ENCODE measurements at regions not wholly inside any gene's neighbourhood (a gene's known extent, or its start where the extent isn't known, plus 50 kb on each side); places are given as distances from the start of the nearest gene placed in this dataset.

GRCh38 chr17:54518706-54519105, 381.9 kb upstream of the TOM1L1 start (continued):
- TF ChIP-seq RAD21 (IDR thresholded peaks at IDR 0.05) (no peak), FOXA2 (IDR thresholded peaks at IDR 0.05) (no peak), HNF4G (IDR thresholded peaks at IDR 0.05) (no peak), SP1 (IDR thresholded peaks at IDR 0.05) (no peak), NR2F2 (IDR thresholded peaks at IDR 0.05) (no peak), TAF1 (conservative IDR thresholded peaks at IDR 0.05) (no peak), FOXA1 (IDR thresholded peaks at IDR 0.05) (no peak), YY1 (IDR thresholded peaks at IDR 0.05) (no peak)

GRCh38 chr17:54521137-54521536, 379.5 kb upstream of the TOM1L1 start:
- TF ChIP-seq REST (IDR thresholded peaks at IDR 0.05) (no peak), EGR1 (IDR thresholded peaks at IDR 0.05; ENCODE audit: low read depth in 2 of 2) (no peak), JUND (IDR thresholded peaks at IDR 0.05) (no peak), HNF4A (conservative IDR thresholded peaks at IDR 0.05) (no peak), FOXA1 (IDR thresholded peaks at IDR 0.05) (no peak), TAF1 (conservative IDR thresholded peaks at IDR 0.05) (no peak), CTCF (IDR thresholded peaks at IDR 0.05; ENCODE audit: low read depth, low read length, missing input control) (no peak), FOXA2 (IDR thresholded peaks at IDR 0.05) (no peak), RXRA (IDR thresholded peaks at IDR 0.05) (no peak)
- Histone ChIP-seq H3K27me3 (ENCODE audit: control insufficient read depth in 4 of 4, insufficient read depth in 4 of 4, low read length in 3 of 4) (no peaks in the 10 kb centered on the region), H3K9me3 (ENCODE audit: control insufficient read depth in 4 of 4, low read length in 3 of 4) (no peaks in the 10 kb centered on the region), H3K4me3 (ENCODE audit: low read depth in 1 of 3, low read length in 3 of 3) (no peak overlapping the region), H3K4me1 (ENCODE audit: control insufficient read depth in 4 of 4, insufficient read depth in 4 of 4, low read length in 3 of 4) (peaks cover 0 to 9% (median 1%) of the 10 kb centered on the region in 4 donors), H3K36me3 (ENCODE audit: control insufficient read depth in 4 of 4, insufficient read depth in 3 of 4, low read depth in 1 of 4, low read length in 3 of 4) (no peaks in the 10 kb centered on the region), H3K9ac (ENCODE audit: low read depth in 1 of 2, low read length in 2 of 2) (no peak overlapping the region), H3K27ac (ENCODE audit: low read depth in 1 of 2, low read length in 2 of 2) (no peak overlapping the region)
- no peak for DNase-seq (ENCODE audit: low spot score)
- WGBS: 36% methylated on average over 4 of the region's 4 CpGs

DNA sequence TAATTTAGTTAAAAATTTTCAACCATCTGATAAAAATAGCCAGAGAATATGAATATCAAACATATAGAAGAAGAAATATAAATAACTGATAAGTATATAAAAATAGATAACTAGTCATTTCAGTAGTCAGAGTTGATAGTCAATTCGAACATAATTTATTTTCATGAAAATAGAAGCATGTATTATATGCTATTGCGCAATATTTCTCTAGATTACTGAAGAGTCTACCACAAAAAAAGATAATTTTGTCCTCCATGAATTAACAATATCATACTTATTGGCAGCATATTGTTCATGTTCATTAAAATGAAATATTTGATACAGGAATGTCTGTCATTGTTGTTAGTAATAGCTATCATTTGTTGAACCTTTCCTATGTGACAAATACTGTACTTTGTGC, 376.2 kb upstream of the TOM1L1 start:
- 82% methylated on average over 2 of the region's 2 CpGs for WGBS
- H3K27ac ChIP-seq (ENCODE audit: low read depth in 1 of 2, low read length in 2 of 2): no peak overlapping the region
- TF ChIP-seq HNF4G (IDR thresholded peaks at IDR 0.05) (no peak), SP1 (IDR thresholded peaks at IDR 0.05) (no peak), GABPA (IDR thresholded peaks at IDR 0.05 in 1 of 2, conservative IDR thresholded peaks at IDR 0.05 in 1 of 2) (no peak), FOXA1 (IDR thresholded peaks at IDR 0.05) (no peak), JUND (IDR thresholded peaks at IDR 0.05) (no peak), EGR1 (IDR thresholded peaks at IDR 0.05; ENCODE audit: low read depth in 2 of 2) (no peak), ZBTB33 (IDR thresholded peaks at IDR 0.05) (no peak), YY1 (IDR thresholded peaks at IDR 0.05) (no peak), NR2F2 (IDR thresholded peaks at IDR 0.05) (no peak), RXRA (IDR thresholded peaks at IDR 0.05) (no peak), TAF1 (conservative IDR thresholded peaks at IDR 0.05) (no peak), CTCF (IDR thresholded peaks at IDR 0.05; ENCODE audit: low read depth, low read length, missing input control) (no peak), FOXA2 (IDR thresholded peaks at IDR 0.05) (no peak)
- TF ChIP-seq, protein P1, sequence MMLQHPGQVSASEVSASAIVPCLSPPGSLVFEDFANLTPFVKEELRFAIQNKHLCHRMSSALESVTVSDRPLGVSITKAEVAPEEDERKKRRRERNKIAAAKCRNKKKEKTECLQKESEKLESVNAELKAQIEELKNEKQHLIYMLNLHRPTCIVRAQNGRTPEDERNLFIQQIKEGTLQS (IDR thresholded peaks at IDR 0.05): no peak

More for the DNA sequence above, 376.2 kb upstream of the TOM1L1 start:
- no peaks in the 10 kb centered on the region for H3K27me3 ChIP-seq (ENCODE audit: control insufficient read depth in 4 of 4, insufficient read depth in 4 of 4, low read length in 3 of 4)
- H3K4me1 ChIP-seq (ENCODE audit: control insufficient read depth in 4 of 4, insufficient read depth in 4 of 4, low read length in 3 of 4): peaks cover 0 to 9% (median 1%) of the 10 kb centered on the region in 4 donors
- no peaks in the 10 kb centered on the region for H3K36me3 ChIP-seq (ENCODE audit: control insufficient read depth in 4 of 4, insufficient read depth in 3 of 4, low read depth in 1 of 4, low read length in 3 of 4)
- no peak overlapping the region for H3K9ac ChIP-seq (ENCODE audit: low read depth in 1 of 2, low read length in 2 of 2)
- no peak for DNase-seq (ENCODE audit: low spot score)
- H3K4me3 ChIP-seq (ENCODE audit: low read depth in 1 of 3, low read length in 3 of 3): no peak overlapping the region
- H3K9me3 ChIP-seq (ENCODE audit: control insufficient read depth in 4 of 4, low read length in 3 of 4): no peaks in the 10 kb centered on the region

Measured in liver (tissue), 8 donors.